ENCODE measurements at regions not wholly inside any gene's neighbourhood (a gene's known extent, or its start where the extent isn't known, plus 50 kb on each side); places are given as distances from the start of the nearest gene placed in this dataset.

GRCh38 chr12:13563743-13564125 lies 367.2 kb downstream of the EMP1 start (continued):
- no peak for TF ChIP-seq KLF5 (IDR thresholded peaks at IDR 0.05; ENCODE audit: partially characterized antibody)
- no peak for TF ChIP-seq BHLHE40 (IDR thresholded peaks at IDR 0.05; ENCODE audit: borderline replicate concordance in 1 of 2, low read depth in 2 of 2, low read length in 1 of 2)
- TF ChIP-seq CREB1 (IDR thresholded peaks at IDR 0.05; ENCODE audit: low read depth), result no peak
- no peak for TF ChIP-seq RUNX3 (IDR thresholded peaks at IDR 0.05; ENCODE audit: low read length)

DNA sequence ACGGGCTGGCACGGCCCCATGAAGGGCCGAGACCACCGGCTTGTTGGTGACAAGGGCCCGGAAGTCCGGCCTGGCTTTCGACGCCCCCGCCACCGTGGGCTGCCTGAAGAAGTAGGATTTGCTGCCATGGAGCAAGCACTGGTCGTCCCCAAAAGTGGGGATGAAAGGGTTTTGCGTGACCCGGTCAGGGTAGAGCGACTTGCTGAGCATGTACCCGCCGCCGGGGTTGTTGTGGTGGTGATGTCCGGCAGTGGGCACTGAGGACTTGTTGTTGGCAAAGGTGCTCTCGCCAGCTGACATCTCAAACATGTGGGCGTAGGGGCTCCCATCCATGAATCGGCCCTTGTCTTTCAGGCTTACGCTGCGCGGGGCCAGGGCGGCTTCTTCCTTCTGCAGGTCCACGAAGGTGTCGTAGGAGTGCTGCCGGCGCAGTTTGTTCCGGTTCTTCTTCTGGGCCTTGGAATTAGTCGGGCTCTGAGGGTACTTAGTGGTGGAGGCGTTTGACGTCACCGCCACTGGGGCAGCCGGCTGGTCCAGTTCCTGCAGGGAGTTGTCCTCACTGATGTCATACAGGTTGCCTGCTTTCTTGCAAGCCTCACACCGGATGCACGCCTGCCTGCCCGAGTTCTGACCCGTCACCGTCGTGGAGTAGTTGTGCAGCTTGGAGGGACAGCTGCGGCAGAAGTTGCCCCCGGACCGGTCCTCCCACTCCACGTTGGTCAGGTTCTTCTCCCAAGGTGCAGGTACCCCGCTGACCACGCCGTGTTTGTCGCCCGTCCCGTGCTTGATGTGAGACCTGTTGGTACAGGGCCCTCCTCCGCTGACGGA lies 366.6 kb downstream of the EMP1 start:
- ChIA-PET CTCF (no interaction called here), POLR2A (no interaction called here), SMC1A (ENCODE audit: uncharacterized antibody, unreplicated experiment) (no interaction called here), RAD21 (ENCODE audit: unreplicated experiment) (no interaction called here)
- ATAC-seq (no peak), DNase-seq (ENCODE audit: low read depth, low spot score) (no peak), FAIRE-seq (no peak)
- H3K27ac ChIP-seq (ENCODE audit: control insufficient read depth, insufficient read depth), result no peak overlapping the region
- TF ChIP-seq E2F8 (IDR thresholded peaks at IDR 0.05; ENCODE audit: low read depth, partially characterized antibody) (no peak), HSF1 (IDR thresholded peaks at IDR 0.05; ENCODE audit: low read depth, low read length) (no peak), RB1 (IDR thresholded peaks at IDR 0.05; ENCODE audit: borderline replicate concordance) (no peak), CBFB (IDR thresholded peaks at IDR 0.05; ENCODE audit: low read depth) (no peak), RAD21 (IDR thresholded peaks at IDR 0.05; ENCODE audit: insufficient read depth, low read depth, low read length) (no peak), STAT3 (IDR thresholded peaks at IDR 0.05; ENCODE audit: low read depth, low read length) (no peak), BHLHE40 (IDR thresholded peaks at IDR 0.05; ENCODE audit: borderline replicate concordance in 1 of 2, low read depth in 2 of 2, low read length in 1 of 2) (no peak), MYB (IDR thresholded peaks at IDR 0.05; ENCODE audit: borderline replicate concordance, low read depth, low read length) (no peak), EGR1 (IDR thresholded peaks at IDR 0.05; ENCODE audit: borderline replicate concordance in 1 of 2, low read depth in 2 of 2, low read length in 2 of 2) (no peak)
- TF ChIP-seq, protein P1, sequence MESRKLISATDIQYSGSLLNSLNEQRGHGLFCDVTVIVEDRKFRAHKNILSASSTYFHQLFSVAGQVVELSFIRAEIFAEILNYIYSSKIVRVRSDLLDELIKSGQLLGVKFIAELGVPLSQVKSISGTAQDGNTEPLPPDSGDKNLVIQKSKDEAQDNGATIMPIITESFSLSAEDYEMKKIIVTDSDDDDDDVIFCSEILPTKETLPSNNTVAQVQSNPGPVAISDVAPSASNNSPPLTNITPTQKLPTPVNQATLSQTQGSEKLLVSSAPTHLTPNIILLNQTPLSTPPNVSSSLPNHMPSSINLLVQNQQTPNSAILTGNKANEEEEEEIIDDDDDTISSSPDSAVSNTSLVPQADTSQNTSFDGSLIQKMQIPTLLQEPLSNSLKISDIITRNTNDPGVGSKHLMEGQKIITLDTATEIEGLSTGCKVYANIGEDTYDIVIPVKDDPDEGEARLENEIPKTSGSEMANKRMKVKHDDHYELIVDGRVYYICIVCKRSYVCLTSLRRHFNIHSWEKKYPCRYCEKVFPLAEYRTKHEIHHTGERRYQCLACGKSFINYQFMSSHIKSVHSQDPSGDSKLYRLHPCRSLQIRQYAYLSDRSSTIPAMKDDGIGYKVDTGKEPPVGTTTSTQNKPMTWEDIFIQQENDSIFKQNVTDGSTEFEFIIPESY (IDR thresholded peaks at IDR 0.05), result no peak
- H3K9me3 ChIP-seq (replicated peaks; ENCODE audit: control insufficient read depth, insufficient read depth, low read length), result no peaks in the 10 kb centered on the region; the same call in 2 of the 3 replicates
- no peaks in the 10 kb centered on the region for H3K36me3 ChIP-seq (ENCODE audit: control insufficient read depth in 2 of 2, insufficient read depth in 2 of 2, low read length in 1 of 2)
- BruUV-seq (replicated peaks), result no TSS peak
- H4K20me1 ChIP-seq (ENCODE audit: control insufficient read depth, insufficient read depth), result no peaks in the 10 kb centered on the region
- 62% methylated on average over 46 of the region's 53 CpGs for WGBS (ENCODE audit: insufficient coverage, insufficient replicate concordance, low lambda C conversion rate, missing lambda C conversion rate)
- H3K4me2 ChIP-seq (ENCODE audit: control insufficient read depth, insufficient read depth), result no peak overlapping the region
- no peaks in the 10 kb centered on the region for H3K79me2 ChIP-seq (ENCODE audit: control insufficient read depth, insufficient read depth, low read length)
- in situ Hi-C loops (cut with MboI) (no loop called here), intact Hi-C loops (cut with micrococcal nuclease; ENCODE audit: unreplicated experiment) (no loop called here)
- H2AFZ ChIP-seq (ENCODE audit: control insufficient read depth, low read depth, low read length), result no peak overlapping the region
- H3K4me1 ChIP-seq (ENCODE audit: control insufficient read depth, insufficient read depth, low read length), result no peaks in the 10 kb centered on the region
- peaks cover 0 to 2% of the 10 kb centered on the region in 2 experiments; a peak in 2 of 4 replicates for H3K27me3 ChIP-seq (replicated peaks in 1 of 2; ENCODE audit: control insufficient read depth in 2 of 2, insufficient read depth in 2 of 2, low read length in 1 of 2)
- H3K4me3 ChIP-seq, result no peak overlapping the region
- no peak overlapping the region for H3K9ac ChIP-seq (ENCODE audit: control insufficient read depth, insufficient read depth, low read length)

All from GM12878 (cell line).